PC-9 (cell line): ENCODE measurements at regions not wholly inside any gene's neighbourhood (a gene's known extent, or its start where the extent isn't known, plus 50 kb on each side); places are given as distances from the start of the nearest gene placed in this dataset.

Source experiments
- BruUV-seq: library from RNA; stranded (reverse); fragments of 400-500 nt; replicated peaks from 2 replicates; lab custom pipeline; 2021; lab: Mats Ljungman, UMichigan
- CTCF ChIA-PET: fragments of 300-600 bp; sonication (Branson Sonifier 250); formaldehyde crosslinking; loops from one replicate; lab custom pipeline; 2022; ENCODE audit warnings: antibody characterized with exemption; lab: Charles Lee
- POLR2A ChIA-PET: fragments of 300-600 bp; sonication (Branson Sonifier 250); formaldehyde crosslinking; loops from one replicate; lab custom pipeline; 2022; ENCODE audit warnings: antibody characterized with exemption; ENCODE audit not compliant: unreplicated experiment; lab: Charles Lee
- DNase-seq, 2 experiments: peaks; one replicate each; pipeline versions ENCODE4 v3.0.0 to v3.0.0-alpha.2; 2015 to 2022; ENCODE audit warnings: mixed read lengths in 1 of 2
- H2AFZ ChIP-seq: fragments of 200-600 bp; sonication (generic); 2 replicates; pipeline ENCODE4 v1.8.1; 2017; ENCODE audit warnings: antibody characterized with exemption
- H3F3A ChIP-seq: fragments of 200-600 bp; sonication (generic); 2 replicates; pipeline ENCODE4 v1.8.1; 2017; ENCODE audit warnings: antibody characterized with exemption, mild to moderate bottlenecking, low read depth; ENCODE audit not compliant: insufficient read depth
- H3K27ac ChIP-seq: fragments of 200-600 bp; sonication (generic); 2 replicates; pipeline ENCODE4 v1.6.1; 2016; ENCODE audit warnings: mixed run types
- H3K27me3 ChIP-seq: fragments of 200-600 bp; sonication (generic); 2 replicates; pipeline ENCODE4 v1.6.1; 2016; ENCODE audit warnings: low read depth, mixed run types; ENCODE audit not compliant: insufficient read depth
- H3K36me3 ChIP-seq: fragments of 200-600 bp; sonication (generic); 2 replicates; pipeline ENCODE4 v1.6.1; 2016; ENCODE audit warnings: low read depth, mixed run types
- H3K4me1 ChIP-seq: fragments of 200-600 bp; sonication (generic); replicated peaks from 2 replicates; pipeline ENCODE4 v1.6.1; 2016; ENCODE audit warnings: mixed run types; ENCODE audit not compliant: insufficient read depth
- H3K4me2 ChIP-seq: fragments of 200-600 bp; sonication (generic); 2 replicates; pipeline ENCODE4 v1.6.1; 2017; ENCODE audit warnings: mixed run types
- H3K4me3 ChIP-seq: fragments of 200-600 bp; sonication (generic); 2 replicates; pipeline ENCODE4 v1.6.1; 2016; ENCODE audit warnings: mixed run types
- H3K79me2 ChIP-seq: fragments of 200-600 bp; sonication (generic); 2 replicates; pipeline ENCODE4 v1.6.1; 2017; ENCODE audit warnings: low read depth, mixed run types
- H3K9me2 ChIP-seq: fragments of 200-600 bp; sonication (generic); 2 replicates; pipeline ENCODE4 v1.8.1; 2017; ENCODE audit warnings: mild to moderate bottlenecking; ENCODE audit not compliant: insufficient read depth
- H3K9me3 ChIP-seq: fragments of 200-600 bp; sonication (generic); 2 replicates; pipeline ENCODE4 v1.8.1; 2016; ENCODE audit warnings: low read depth; ENCODE audit not compliant: insufficient read depth
- H4K20me1 ChIP-seq: fragments of 200-600 bp; sonication (generic); 2 replicates; pipeline ENCODE4 v1.8.1; 2017; ENCODE audit not compliant: insufficient read depth
- EZH2 ChIP-seq: fragments of 200-600 bp; sonication (generic); IDR thresholded peaks from 2 replicates; pipeline ENCODE4 v1.8.0; 2017; ENCODE audit warnings: antibody characterized with exemption, low read depth
- intact Hi-C: fragments of 100-400 bp; cut with micrococcal nuclease; formaldehyde crosslinking; loops from one replicate; pipeline ENCODE4 v1.10.0; 2022; ENCODE audit not compliant: unreplicated experiment
- TF ChIP-seq, protein P1 (sequence below): fragments of 200-600 bp; sonication (generic); conservative IDR thresholded peaks from 2 replicates; pipeline ENCODE4 v1.6.1; 2017; ENCODE audit warnings: mixed run types, antibody characterized with exemption, mild to moderate bottlenecking, moderate library complexity

DNA sequence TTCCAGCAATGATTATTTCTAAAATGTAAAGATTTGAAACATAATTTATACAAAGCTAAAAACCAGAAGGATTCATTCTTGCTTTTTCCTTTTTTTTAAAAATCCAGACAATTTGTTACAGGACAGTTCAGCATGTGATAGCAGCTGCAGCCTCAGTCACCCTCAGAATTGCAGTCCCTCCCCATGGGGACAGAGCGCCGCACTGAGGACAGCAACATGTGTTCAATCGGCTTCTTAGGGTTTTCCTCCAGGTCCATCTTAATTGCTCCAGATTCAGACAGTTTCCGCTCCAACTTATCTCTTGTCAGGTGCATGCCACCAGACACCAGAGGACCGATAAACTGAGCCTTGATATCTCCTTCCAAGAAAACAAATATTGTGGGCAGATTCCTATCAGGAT is 134.9 kb upstream of the TBC1D5 start:
- no TSS peak for BruUV-seq
- Histone ChIP-seq H2AFZ (no peak overlapping the region), H3F3A (no peaks in the 10 kb centered on the region), H3K27ac (no peak overlapping the region), H4K20me1 (no peaks in the 10 kb centered on the region), H3K4me2 (no peak overlapping the region), H3K4me3 (no peak overlapping the region), H3K36me3 (no peaks in the 10 kb centered on the region), H3K9me2 (no peaks in the 10 kb centered on the region; the same call in none of the 2 replicates), H3K27me3 (no peaks in the 10 kb centered on the region), H3K79me2 (no peaks in the 10 kb centered on the region), H3K9me3 (no peaks in the 10 kb centered on the region), H3K4me1 (no peaks in the 10 kb centered on the region)
- TF ChIP-seq, protein P1, sequence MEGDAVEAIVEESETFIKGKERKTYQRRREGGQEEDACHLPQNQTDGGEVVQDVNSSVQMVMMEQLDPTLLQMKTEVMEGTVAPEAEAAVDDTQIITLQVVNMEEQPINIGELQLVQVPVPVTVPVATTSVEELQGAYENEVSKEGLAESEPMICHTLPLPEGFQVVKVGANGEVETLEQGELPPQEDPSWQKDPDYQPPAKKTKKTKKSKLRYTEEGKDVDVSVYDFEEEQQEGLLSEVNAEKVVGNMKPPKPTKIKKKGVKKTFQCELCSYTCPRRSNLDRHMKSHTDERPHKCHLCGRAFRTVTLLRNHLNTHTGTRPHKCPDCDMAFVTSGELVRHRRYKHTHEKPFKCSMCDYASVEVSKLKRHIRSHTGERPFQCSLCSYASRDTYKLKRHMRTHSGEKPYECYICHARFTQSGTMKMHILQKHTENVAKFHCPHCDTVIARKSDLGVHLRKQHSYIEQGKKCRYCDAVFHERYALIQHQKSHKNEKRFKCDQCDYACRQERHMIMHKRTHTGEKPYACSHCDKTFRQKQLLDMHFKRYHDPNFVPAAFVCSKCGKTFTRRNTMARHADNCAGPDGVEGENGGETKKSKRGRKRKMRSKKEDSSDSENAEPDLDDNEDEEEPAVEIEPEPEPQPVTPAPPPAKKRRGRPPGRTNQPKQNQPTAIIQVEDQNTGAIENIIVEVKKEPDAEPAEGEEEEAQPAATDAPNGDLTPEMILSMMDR = no peak
- no peak for TF ChIP-seq EZH2
- POLR2A ChIA-PET = no interaction called here
- CTCF ChIA-PET = interaction anchor here (0.6 kb wide), 1 partner anchor 298 kb away, joined by 5 read pairs; no protein-coding TSS in a partner anchor
- DNase-seq = no peak
- intact Hi-C loops = no loop called here

- Histone ChIP-seq H3K4me2 (no peak overlapping the region), H3K9me2 (no peaks in the 10 kb centered on the region; the same call in none of the 2 replicates), H3K27me3 (no peaks in the 10 kb centered on the region), H3K4me1 (no peaks in the 10 kb centered on the region), H2AFZ (no peak overlapping the region), H3K36me3 (no peaks in the 10 kb centered on the region), H3K79me2 (no peaks in the 10 kb centered on the region), H3K9me3 (no peaks in the 10 kb centered on the region), H3K27ac (no peak overlapping the region), H4K20me1 (no peaks in the 10 kb centered on the region), H3F3A (no peaks in the 10 kb centered on the region), H3K4me3 (no peak overlapping the region)
- TF ChIP-seq, protein P1 = no peak
- no peak for TF ChIP-seq EZH2
- intact Hi-C loops = no loop called here
- POLR2A ChIA-PET = no interaction called here
- no peak for DNase-seq
- BruUV-seq = no TSS peak
- CTCF ChIA-PET = interaction anchor here (0.6 kb wide), 1 partner anchor 33 kb away, joined by 7 read pairs; no protein-coding TSS in a partner anchor
These were observed 132.2 kb upstream of the TBC1D5 start for GRCh38 chr3:17874636-17875035.

DNA sequence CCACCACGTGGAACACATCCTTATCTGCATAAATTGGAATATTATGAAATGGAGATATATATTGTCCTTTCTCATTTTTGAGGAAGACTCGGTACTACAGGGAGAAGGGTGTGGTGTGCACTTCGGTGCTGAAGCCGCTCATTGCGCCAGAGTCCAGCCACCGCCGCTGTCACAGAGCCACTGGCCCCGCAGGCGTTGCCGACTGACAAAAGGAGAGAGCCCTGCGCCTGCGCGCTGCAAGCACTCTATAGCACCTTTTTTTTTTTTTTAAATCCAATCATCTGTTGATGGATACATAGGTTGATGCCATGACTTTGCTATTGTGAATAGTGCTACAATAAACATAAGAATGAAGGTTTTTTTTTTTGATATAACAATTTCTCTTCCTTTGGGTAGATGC is 130.0 kb upstream of the TBC1D5 start:
- ChIA-PET CTCF (no interaction called here), POLR2A (no interaction called here)
- DNase-seq = no peak
- H4K20me1 ChIP-seq = no peaks in the 10 kb centered on the region
- no peaks in the 10 kb centered on the region for H3F3A ChIP-seq
- no peaks in the 10 kb centered on the region for H3K36me3 ChIP-seq
- H2AFZ ChIP-seq = no peak overlapping the region
- TF ChIP-seq EZH2 = no peak
- TF ChIP-seq, protein P1 = no peak
- intact Hi-C loops = no loop called here
- H3K9me2 ChIP-seq = no peaks in the 10 kb centered on the region; the same call in 1 of the 2 replicates
- H3K4me3 ChIP-seq = no peak overlapping the region
- H3K79me2 ChIP-seq = no peaks in the 10 kb centered on the region
- H3K4me1 ChIP-seq = no peaks in the 10 kb centered on the region
- no peaks in the 10 kb centered on the region for H3K9me3 ChIP-seq
- no peak overlapping the region for H3K4me2 ChIP-seq
- H3K27ac ChIP-seq = no peak overlapping the region
- no peaks in the 10 kb centered on the region for H3K27me3 ChIP-seq
- no TSS peak for BruUV-seq
